IMR-90 (cell line): ENCODE measurements at regions not wholly inside any gene's neighbourhood (a gene's known extent, or its start where the extent isn't known, plus 50 kb on each side); places are given as distances from the start of the nearest gene placed in this dataset.

Source experiments
- ATAC-seq: fragments of 200-7000 bp; cut with Tn5 transposase; 2 replicates; pipeline ENCODE4 v1.9.1; 2020; ENCODE audit warnings: low read depth, mild to moderate bottlenecking, moderate library complexity
- BruUV-seq: library from RNA; stranded (reverse); fragments of 400-500 nt; replicated peaks from 2 replicates; lab custom pipeline; 2021; lab: Mats Ljungman, UMichigan
- CTCF ChIA-PET: fragments of 300-600 bp; formaldehyde crosslinking; extraction: SDS; loops from one replicate; lab custom pipeline; 2021; ENCODE audit warnings: antibody characterized with exemption; lab: Yijun Ruan, JAX
- POLR2A ChIA-PET: fragments of 300-600 bp; sonication (Branson Sonifier 250); formaldehyde crosslinking; loops from one replicate; lab custom pipeline; 2022; ENCODE audit warnings: antibody characterized with exemption; ENCODE audit not compliant: unreplicated experiment; lab: Charles Lee
- DNase-seq: peaks from one replicate; pipeline ENCODE4 v3.0.0; 2013
- H2AFZ ChIP-seq: replicated peaks from 2 replicates; pipeline ENCODE3; 2013; ENCODE audit warnings: low read length, mild to moderate bottlenecking; ENCODE audit not compliant: poor library complexity
- H2AK5ac ChIP-seq: 2 replicates; pipeline ENCODE4 v1.6.1; 2013; ENCODE audit warnings: low read depth, low read length, inconsistent platforms
- H2AK9ac ChIP-seq: replicated peaks from 2 replicates; pipeline ENCODE3; 2013; ENCODE audit warnings: mild to moderate bottlenecking, low read depth, low read length, moderate library complexity; ENCODE audit not compliant: poor library complexity
- H2BK120ac ChIP-seq: 2 replicates; pipeline ENCODE4 v1.6.1; 2013; ENCODE audit warnings: low read depth, low read length, inconsistent platforms
- H2BK15ac ChIP-seq: 3 replicates; pipeline ENCODE4 v1.6.1; 2013; ENCODE audit warnings: low read depth, low read length, inconsistent platforms
- H2BK20ac ChIP-seq: 2 replicates; pipeline ENCODE4 v1.6.1; 2013; ENCODE audit warnings: low read depth, mild to moderate bottlenecking, inconsistent platforms, low read length, moderate library complexity
- H2BK5ac ChIP-seq: 2 replicates; pipeline ENCODE4 v1.6.1; 2013; ENCODE audit warnings: mild to moderate bottlenecking, low read depth, low read length, inconsistent platforms; ENCODE audit not compliant: poor library complexity, severe bottlenecking
- H3K14ac ChIP-seq: replicated peaks from 2 replicates; pipeline ENCODE4 v1.6.1; 2013; ENCODE audit warnings: low read depth, low read length, inconsistent platforms
- H3K18ac ChIP-seq: 2 replicates; pipeline ENCODE4 v1.6.1; 2013; ENCODE audit warnings: low read depth, low read length, control low read depth
- H3K23ac ChIP-seq: 2 replicates; pipeline ENCODE4 v1.6.1; 2013; ENCODE audit warnings: low read depth, low read length, inconsistent platforms
- H3K27ac ChIP-seq: 2 replicates; pipeline ENCODE4 v1.5.1; 2013; ENCODE audit warnings: mild to moderate bottlenecking, control low read depth, low read length; ENCODE audit not compliant: insufficient read depth
- H3K27me3 ChIP-seq: 2 replicates; pipeline ENCODE4 v1.6.1; 2013; ENCODE audit warnings: low read length; ENCODE audit not compliant: control insufficient read depth, insufficient read depth
- H3K36me3 ChIP-seq: 2 replicates; pipeline ENCODE4 v1.6.1; 2013; ENCODE audit warnings: low read length, mixed read lengths; ENCODE audit not compliant: control insufficient read depth, insufficient read depth
- H3K4ac ChIP-seq: 2 replicates; pipeline ENCODE4 v1.6.1; 2013; ENCODE audit warnings: low read depth, low read length, inconsistent platforms
- H3K4me1 ChIP-seq: 2 replicates; pipeline ENCODE4 v1.6.1; 2013; ENCODE audit warnings: low read length, mixed read lengths; ENCODE audit not compliant: control insufficient read depth, insufficient read depth
- H3K4me2 ChIP-seq: 2 replicates; pipeline ENCODE4 v1.6.1; 2013; ENCODE audit warnings: low read depth, mild to moderate bottlenecking, control low read depth, low read length, moderate library complexity
- H3K4me3 ChIP-seq: 2 replicates; pipeline ENCODE4 v1.5.1; 2013; ENCODE audit warnings: low read depth, mild to moderate bottlenecking, control low read depth, low read length, moderate library complexity; ENCODE audit not compliant: insufficient read depth
- H3K56ac ChIP-seq: 2 replicates; pipeline ENCODE4 v1.6.1; 2013; ENCODE audit warnings: low read length, inconsistent platforms; ENCODE audit not compliant: insufficient read depth; ENCODE audit errors: extremely low read depth
- H3K79me1 ChIP-seq, 2 experiments: 2 replicates each; pipeline ENCODE4 v1.6.1; 2013; ENCODE audit warnings: low read length in 2 of 2, inconsistent platforms in 1 of 2, low read depth in 1 of 2
- H3K9ac ChIP-seq: 2 replicates; pipeline ENCODE4 v1.6.1; 2013; ENCODE audit warnings: low read depth, low read length, control low read depth
- H3K9me1 ChIP-seq: 2 replicates; pipeline ENCODE4 v1.6.1; 2013; ENCODE audit warnings: low read length, inconsistent platforms; ENCODE audit not compliant: insufficient read depth
- H3K9me3 ChIP-seq: 2 replicates; pipeline ENCODE4 v1.6.1; 2013; ENCODE audit warnings: low read length; ENCODE audit not compliant: control insufficient read depth, insufficient read depth
- H4K20me1 ChIP-seq: 2 replicates; pipeline ENCODE4 v1.6.1; 2013; ENCODE audit warnings: low read length, inconsistent platforms; ENCODE audit not compliant: insufficient read depth
- H4K5ac ChIP-seq: 2 replicates; pipeline ENCODE4 v1.6.1; 2013; ENCODE audit warnings: mild to moderate bottlenecking, low read depth, low read length, control low read depth
- H4K8ac ChIP-seq, 2 experiments: 2 replicates each; pipeline ENCODE4 v1.6.1; 2013; ENCODE audit warnings: low read depth in 2 of 2, low read length in 2 of 2, control low read depth in 1 of 2, inconsistent platforms in 1 of 2
- H4K91ac ChIP-seq: 2 replicates; pipeline ENCODE4 v1.6.1; 2013; ENCODE audit warnings: low read depth, low read length, inconsistent platforms; ENCODE audit not compliant: insufficient read depth
- CHD1 ChIP-seq: IDR thresholded peaks from 2 replicates; pipeline ENCODE4 v1.6.1; 2012; ENCODE audit warnings: low read depth, low read length, improper control_type of control experiment
- ELK1 ChIP-seq: fragments of 150-350 bp; IDR thresholded peaks from 2 replicates; pipeline ENCODE4 v1.6.1; 2016; ENCODE audit warnings: low read depth, mild to moderate bottlenecking, low read length, moderate library complexity, borderline replicate concordance
- FOS ChIP-seq: fragments of 150-350 bp; IDR thresholded peaks from 2 replicates; pipeline ENCODE4 v1.6.1; 2016; ENCODE audit warnings: low read depth, low read length
- MAFK ChIP-seq: IDR thresholded peaks from 2 replicates; pipeline ENCODE4 v1.6.1; 2012; ENCODE audit warnings: low read depth, low read length, improper control_type of control experiment
- MXI1 ChIP-seq: IDR thresholded peaks from 2 replicates; pipeline ENCODE4 v1.6.1; 2012; ENCODE audit warnings: low read depth, mild to moderate bottlenecking, low read length, moderate library complexity, borderline replicate concordance
- NFE2L2 ChIP-seq: fragments of 150-350 bp; IDR thresholded peaks from 2 replicates; pipeline ENCODE4 v1.6.1; 2016; ENCODE audit warnings: low read depth, mild to moderate bottlenecking, low read length
- RAD21 ChIP-seq: IDR thresholded peaks from 2 replicates; pipeline ENCODE4 v1.6.1; 2012; ENCODE audit warnings: low read length, improper control_type of control experiment
- RFX5 ChIP-seq: IDR thresholded peaks from 2 replicates; pipeline ENCODE4 v1.8.0; 2012; ENCODE audit warnings: low read depth, mild to moderate bottlenecking, low read length, moderate library complexity
- SMC3 ChIP-seq: fragments of 150-350 bp; IDR thresholded peaks from 2 replicates; pipeline ENCODE4 v1.6.1; 2016; ENCODE audit warnings: low read depth, mild to moderate bottlenecking, antibody characterized with exemption, low read length, moderate library complexity
- USF2 ChIP-seq: fragments of 150-350 bp; IDR thresholded peaks from 2 replicates; pipeline ENCODE4 v1.6.1; 2017; ENCODE audit warnings: mild to moderate bottlenecking, antibody characterized with exemption, low read length, low read depth
- WGBS, 2 experiments: methylation state at CpG; one replicate each; pipeline versions ENCODE4 v1.1.5 to v1.1.7; 2013; ENCODE audit warnings: missing lambda C conversion rate in 2 of 2; ENCODE audit not compliant: insufficient read length in 1 of 2; ENCODE audit errors: extremely low coverage in 2 of 2; 5-methylcytosine and 5-hydroxymethylcytosine counted together
- dilution Hi-C: fragments of 300-500 bp; cut with HindIII; formaldehyde crosslinking; loops from one replicate; pipeline ENCODE4 v1.14.3; 2018; ENCODE audit warnings: low sequenced_read_pairs; ENCODE audit not compliant: unreplicated experiment
- in situ Hi-C: fragments of 300-500 bp; cut with MboI; formaldehyde crosslinking; loops from 3 replicates; pipeline ENCODE4 v1.14.3; 2019; ENCODE audit warnings: low sequenced_read_pairs, inconsistent platforms, mixed read lengths
- intact Hi-C: fragments of 100-400 bp; cut with micrococcal nuclease; formaldehyde crosslinking; loops from 2 replicates; pipeline ENCODE4 v1.10.0; 2022
- TF ChIP-seq, protein P1 (sequence below): conservative IDR thresholded peaks from 2 replicates; pipeline ENCODE4 v1.5.1; 2012; ENCODE audit warnings: mild to moderate bottlenecking, low read depth, low read length, improper control_type of control experiment

GRCh38 chr12:91937706-91938105 is 207.9 kb downstream of the BTG1 start:
- Histone ChIP-seq H3K23ac (no peak overlapping the region), H3K4ac (no peak overlapping the region), H4K8ac (no peak overlapping the region), H3K27me3 (no peaks in the 10 kb centered on the region), H4K5ac (no peak overlapping the region), H3K4me1 (no peaks in the 10 kb centered on the region), H4K91ac (no peak overlapping the region), H2AK5ac (no peak overlapping the region), H3K27ac (no peak overlapping the region), H2BK15ac (no peak overlapping the region), H3K56ac (no peak overlapping the region), H3K4me3 (no peak overlapping the region), H3K18ac (no peak overlapping the region; the same call in 1 of the 2 replicates), H3K9me1 (no peaks in the 10 kb centered on the region), H2BK5ac (no peak overlapping the region), H2BK120ac (no peak overlapping the region), H3K79me1 (no peaks in the 10 kb centered on the region), H3K9me3 (no peaks in the 10 kb centered on the region), H3K4me2 (no peak overlapping the region), H3K9ac (no peak overlapping the region), H3K14ac (no peak overlapping the region), H2BK20ac (no peak overlapping the region), H3K36me3 (no peaks in the 10 kb centered on the region), H2AK9ac (no peak overlapping the region), H4K20me1 (no peaks in the 10 kb centered on the region), H2AFZ (no peak overlapping the region)
- 80% methylated on average over 1 of the region's 1 CpG; no CpG with 5 or more reads in 1 of the 2 experiments for WGBS, 2 experiments
- intact Hi-C loops (no loop called here), in situ Hi-C loops (no loop called here), dilution Hi-C loops (no loop called here)
- no TSS peak for BruUV-seq
- ChIA-PET CTCF (no interaction called here), POLR2A (no interaction called here)
- ATAC-seq (no peak), DNase-seq (no peak)
- no peak for TF ChIP-seq RAD21
- TF ChIP-seq MXI1, result no peak
- no peak for TF ChIP-seq MAFK
- TF ChIP-seq FOS, result no peak
- TF ChIP-seq, protein P1, sequence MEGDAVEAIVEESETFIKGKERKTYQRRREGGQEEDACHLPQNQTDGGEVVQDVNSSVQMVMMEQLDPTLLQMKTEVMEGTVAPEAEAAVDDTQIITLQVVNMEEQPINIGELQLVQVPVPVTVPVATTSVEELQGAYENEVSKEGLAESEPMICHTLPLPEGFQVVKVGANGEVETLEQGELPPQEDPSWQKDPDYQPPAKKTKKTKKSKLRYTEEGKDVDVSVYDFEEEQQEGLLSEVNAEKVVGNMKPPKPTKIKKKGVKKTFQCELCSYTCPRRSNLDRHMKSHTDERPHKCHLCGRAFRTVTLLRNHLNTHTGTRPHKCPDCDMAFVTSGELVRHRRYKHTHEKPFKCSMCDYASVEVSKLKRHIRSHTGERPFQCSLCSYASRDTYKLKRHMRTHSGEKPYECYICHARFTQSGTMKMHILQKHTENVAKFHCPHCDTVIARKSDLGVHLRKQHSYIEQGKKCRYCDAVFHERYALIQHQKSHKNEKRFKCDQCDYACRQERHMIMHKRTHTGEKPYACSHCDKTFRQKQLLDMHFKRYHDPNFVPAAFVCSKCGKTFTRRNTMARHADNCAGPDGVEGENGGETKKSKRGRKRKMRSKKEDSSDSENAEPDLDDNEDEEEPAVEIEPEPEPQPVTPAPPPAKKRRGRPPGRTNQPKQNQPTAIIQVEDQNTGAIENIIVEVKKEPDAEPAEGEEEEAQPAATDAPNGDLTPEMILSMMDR, result no peak
- no peak for TF ChIP-seq ELK1
- TF ChIP-seq NFE2L2, result no peak
- no peak for TF ChIP-seq RFX5
- no peak for TF ChIP-seq CHD1
- no peak for TF ChIP-seq SMC3
- no peak for TF ChIP-seq USF2
